HEK293T (cell line): ENCODE measurements at regions not wholly inside any gene's neighbourhood (a gene's known extent, or its start where the extent isn't known, plus 50 kb on each side); places are given as distances from the start of the nearest gene placed in this dataset.
"Not testable (repeated sequence)": the region's sequence is repeated elsewhere in the genome, so short reads cannot be mapped to it uniquely, and the experiment has no call there.

Source experiments
- CTCF ChIA-PET: fragments of 350-600 bp; formaldehyde crosslinking; extraction: SDS; loops from one replicate; lab custom pipeline; 2021; ENCODE audit warnings: antibody characterized with exemption, inconsistent platforms; lab: Yijun Ruan, JAX
- POLR2A ChIA-PET: fragments of 350-600 bp; formaldehyde crosslinking; extraction: SDS; loops from one replicate; lab custom pipeline; 2020; ENCODE audit warnings: antibody characterized with exemption, inconsistent platforms; lab: Yijun Ruan, JAX
- DNase-seq: peaks from one replicate; pipeline ENCODE4 v3.0.0; 2012; ENCODE audit warnings: mixed read lengths; ENCODE audit errors: extremely low spot score
- ARNT ChIP-seq: fragments of 450-650 bp; IDR thresholded peaks from 2 replicates; pipeline ENCODE4 v1.6.1; 2017; ENCODE audit warnings: mild to moderate bottlenecking
- BHLHE40 ChIP-seq: fragments of 450-650 bp; IDR thresholded peaks from 2 replicates; pipeline ENCODE4 v1.6.1; 2016; ENCODE audit warnings: mild to moderate bottlenecking, moderate library complexity, borderline replicate concordance
- CTBP1 ChIP-seq: fragments of 450-650 bp; IDR thresholded peaks from 2 replicates; pipeline ENCODE4 v1.6.1; 2016; ENCODE audit warnings: borderline replicate concordance
- ELF4 ChIP-seq: fragments of 450-650 bp; IDR thresholded peaks from 2 replicates; pipeline ENCODE4 v1.6.1; 2017; ENCODE audit warnings: antibody characterized with exemption
- FOXA1 ChIP-seq: fragments of 450-650 bp; IDR thresholded peaks from 2 replicates; pipeline ENCODE4 v1.6.1; 2016; ENCODE audit warnings: mild to moderate bottlenecking
- FOXK2 ChIP-seq: fragments of 450-650 bp; IDR thresholded peaks from 2 replicates; pipeline ENCODE4 v1.6.1; 2016; ENCODE audit warnings: mild to moderate bottlenecking
- FOXM1 ChIP-seq: fragments of 450-650 bp; IDR thresholded peaks from 2 replicates; pipeline ENCODE4 v1.6.1; 2017; ENCODE audit warnings: mild to moderate bottlenecking, borderline replicate concordance
- HDGF ChIP-seq: fragments of 450-650 bp; IDR thresholded peaks from 2 replicates; pipeline ENCODE4 v1.6.1; 2017; ENCODE audit warnings: antibody characterized with exemption, borderline replicate concordance
- L3MBTL2 ChIP-seq: fragments of 450-650 bp; conservative IDR thresholded peaks from 2 replicates; pipeline ENCODE4 v1.6.1; 2016; ENCODE audit warnings: mild to moderate bottlenecking
- LEF1 ChIP-seq: fragments of 450-650 bp; IDR thresholded peaks from 2 replicates; pipeline ENCODE4 v1.6.1; 2017; ENCODE audit warnings: mild to moderate bottlenecking, borderline replicate concordance
- NFRKB ChIP-seq: fragments of 450-650 bp; IDR thresholded peaks from 2 replicates; pipeline ENCODE4 v1.6.1; 2016; ENCODE audit warnings: mild to moderate bottlenecking, moderate library complexity
- PKNOX1 ChIP-seq: fragments of 450-650 bp; IDR thresholded peaks from 2 replicates; pipeline ENCODE4 v1.6.1; 2016
- SP1 ChIP-seq: fragments of 450-650 bp; IDR thresholded peaks from 2 replicates; pipeline ENCODE4 v1.6.1; 2017
- SUZ12 ChIP-seq: fragments of 450-650 bp; IDR thresholded peaks from 2 replicates; pipeline ENCODE4 v1.6.1; 2016; ENCODE audit warnings: mild to moderate bottlenecking
- TARDBP ChIP-seq: fragments of 450-650 bp; IDR thresholded peaks from 2 replicates; pipeline ENCODE4 v1.6.1; 2016
- ZNF384 ChIP-seq: fragments of 450-650 bp; IDR thresholded peaks from 2 replicates; pipeline ENCODE4 v1.6.1; 2016

- TF ChIP-seq L3MBTL2, result no peak
- no peak for TF ChIP-seq SUZ12
- TF ChIP-seq FOXM1, result no peak
- TF ChIP-seq HDGF, result no peak
- TF ChIP-seq FOXK2, result no peak
- TF ChIP-seq FOXA1, result no peak
- ChIA-PET POLR2A (no interaction called here), CTCF (no interaction called here)
- no peak for DNase-seq
Measured at GRCh38 chr1:117739504-117739903, 133.7 kb downstream of the TENT5C start.

- no peak for DNase-seq
- ChIA-PET POLR2A (interaction anchor here (0.7 kb wide), 1 partner anchor 54 kb away, joined by 3 read pairs; no protein-coding TSS in a partner anchor), CTCF (interaction anchor here (0.9 kb wide), 1 partner anchor 13 kb away, joined by 7 read pairs; no protein-coding TSS in a partner anchor)
- no peak for TF ChIP-seq ELF4
- no peak for TF ChIP-seq ARNT
- no peak for TF ChIP-seq FOXA1
- no peak for TF ChIP-seq L3MBTL2
- no peak for TF ChIP-seq NFRKB
- no peak for TF ChIP-seq HDGF
- no peak for TF ChIP-seq PKNOX1
- no peak for TF ChIP-seq BHLHE40
- TF ChIP-seq FOXK2, result no peak
- no peak for TF ChIP-seq SP1
- no peak for TF ChIP-seq FOXM1
- TF ChIP-seq CTBP1, result no peak
- TF ChIP-seq LEF1, result no peak
Measured at GRCh38 chr1:117740496-117740895, 134.6 kb downstream of the TENT5C start.

GRCh38 chr1:117746565-117746964 is 140.7 kb downstream of the TENT5C start:
- CTCF ChIA-PET, result interaction anchor here (1.0 kb wide), 1 partner anchor 11 kb away, joined by 4 read pairs; no protein-coding TSS in a partner anchor
- DNase-seq, POLR2A ChIA-PET: not testable (repeated sequence)

GRCh38 chr1:117747605-117748004 is 141.8 kb downstream of the TENT5C start:
- DNase-seq, result no peak
- POLR2A ChIA-PET, result no interaction called here
- CTCF ChIA-PET, result interaction anchor here (1.0 kb wide), 1 partner anchor 10 kb away, joined by 4 read pairs; no protein-coding TSS in a partner anchor
- no peak for TF ChIP-seq L3MBTL2
- TF ChIP-seq CTBP1, result no peak
- TF ChIP-seq HDGF, result no peak
- TF ChIP-seq PKNOX1, result no peak
- TF ChIP-seq FOXM1, result no peak
- no peak for TF ChIP-seq SUZ12
- TF ChIP-seq ARNT, result no peak
- no peak for TF ChIP-seq BHLHE40
- TF ChIP-seq FOXK2, result no peak
- TF ChIP-seq TARDBP, result no peak
- TF ChIP-seq NFRKB, result no peak
- no peak for TF ChIP-seq ZNF384

GRCh38 chr1:117751321-117751720 is 145.5 kb downstream of the TENT5C start:
- DNase-seq, result no peak
- ChIA-PET CTCF (no interaction called here), POLR2A (interaction anchor here (0.9 kb wide), 1 partner anchor 15 kb away, joined by 3 read pairs; no protein-coding TSS in a partner anchor)
- TF ChIP-seq HDGF (no peak), ARNT (no peak), FOXM1 (no peak), FOXA1 (no peak), ZNF384 (no peak), LEF1 (no peak), CTBP1 (no peak), NFRKB (no peak), BHLHE40 (no peak), TARDBP (no peak), FOXK2 (no peak), SUZ12 (no peak), SP1 (no peak)

- TF ChIP-seq BHLHE40, result no peak
- TF ChIP-seq LEF1, result no peak
- no peak for TF ChIP-seq ELF4
- TF ChIP-seq ARNT, result no peak
- no peak for TF ChIP-seq FOXM1
- CTCF ChIA-PET, result interaction anchor here (1.8 to 4.8 kb wide), 2 partner anchors 9 to 218 kb away, joined by 8 to 43 read pairs; no protein-coding TSS in a partner anchor
- POLR2A ChIA-PET, result no interaction called here
- no peak for DNase-seq
Measured at GRCh38 chr1:117752661-117753060, 146.8 kb downstream of the TENT5C start.

GRCh38 chr1:117753232-117753631 is 147.4 kb downstream of the TENT5C start:
- ChIA-PET CTCF (interaction anchor here (0.8 to 4.8 kb wide), 7 partner anchors 9 to 625 kb away, joined by 3 to 43 read pairs (median 7); no protein-coding TSS in a partner anchor), POLR2A (no interaction called here)
- TF ChIP-seq ARNT, result no peak
- no peak for TF ChIP-seq PKNOX1
- TF ChIP-seq CTBP1, result no peak
- TF ChIP-seq NFRKB, result no peak
- TF ChIP-seq TARDBP, result no peak
- TF ChIP-seq ZNF384, result no peak
- no peak for TF ChIP-seq SP1
- TF ChIP-seq BHLHE40, result no peak
- no peak for TF ChIP-seq FOXK2
- no peak for TF ChIP-seq SUZ12
- no peak for TF ChIP-seq ELF4
- no peak for DNase-seq
